H1 (cell line): ENCODE measurements at regions not wholly inside any gene's neighbourhood (a gene's known extent, or its start where the extent isn't known, plus 50 kb on each side); places are given as distances from the start of the nearest gene placed in this dataset.

ENCODE experiments used
- ASH2L ChIP-seq: fragments of 200-600, 300-600 bp; sonication (generic); IDR thresholded peaks from one replicate; pipeline ENCODE4 v1.7.1; 2017; ENCODE audit warnings: low read length
- BCL11A ChIP-seq, 2 experiments: IDR thresholded peaks; one replicate each; pipeline ENCODE4 v1.6.1; 2011; ENCODE audit warnings: low read depth in 2 of 2, low read length in 2 of 2, mild to moderate bottlenecking in 2 of 2
- CEBPB ChIP-seq: IDR thresholded peaks from 2 replicates; pipeline ENCODE4 v1.6.1; 2012; ENCODE audit warnings: low read depth, low read length
- FOSL1 ChIP-seq: IDR thresholded peaks from 2 replicates; pipeline ENCODE4 v1.6.1; 2011; ENCODE audit warnings: mild to moderate bottlenecking, low read depth, low read length, moderate library complexity; ENCODE audit not compliant: insufficient read depth
- GTF2F1 ChIP-seq: IDR thresholded peaks from 2 replicates; pipeline ENCODE4 v1.6.1; 2012; ENCODE audit warnings: low read depth, low read length, improper control_type of control experiment, borderline replicate concordance
- HDAC6 ChIP-seq: IDR thresholded peaks from one replicate; pipeline ENCODE4 v1.7.1; 2012; ENCODE audit warnings: low read depth, mild to moderate bottlenecking, inconsistent platforms, low read length, moderate library complexity
- SRF ChIP-seq: IDR thresholded peaks from 2 replicates; pipeline ENCODE4 v1.6.1; 2011; ENCODE audit warnings: mild to moderate bottlenecking, low read depth, low read length, moderate library complexity
- TF ChIP-seq, protein P1 (sequence below): IDR thresholded peaks from 2 replicates; pipeline ENCODE4 v1.6.1; 2012; ENCODE audit warnings: inconsistent platforms

DNA sequence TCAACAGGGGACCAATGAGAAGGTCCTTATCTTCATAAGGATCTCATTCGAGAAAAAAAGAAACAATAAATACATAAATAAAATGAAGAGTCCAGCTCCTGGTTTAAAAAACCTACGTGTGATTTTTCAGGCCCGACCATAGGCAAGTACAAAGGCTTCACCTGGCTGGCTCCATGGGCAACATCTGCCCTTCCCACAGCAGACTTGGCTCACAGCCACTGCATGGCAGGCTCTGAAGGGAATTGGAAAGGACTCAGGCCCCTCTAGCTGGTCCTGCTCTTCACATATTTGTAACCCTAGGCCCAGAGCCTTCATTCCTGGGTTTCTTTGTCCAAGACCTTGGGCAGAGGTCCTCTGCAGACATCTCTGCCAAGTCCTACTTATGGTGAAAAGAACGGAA lies 228.1 kb downstream of the QDPR start (continued):
- TF ChIP-seq HDAC6, result no peak
- no peak for TF ChIP-seq GTF2F1
- TF ChIP-seq FOSL1, result no peak
- TF ChIP-seq CEBPB, result no peak
- no peak for TF ChIP-seq BCL11A (IDR thresholded peaks at IDR 0.05; ENCODE audit: low read depth in 2 of 2, low read length in 2 of 2)
- no peak for TF ChIP-seq SRF
- TF ChIP-seq, protein P1, sequence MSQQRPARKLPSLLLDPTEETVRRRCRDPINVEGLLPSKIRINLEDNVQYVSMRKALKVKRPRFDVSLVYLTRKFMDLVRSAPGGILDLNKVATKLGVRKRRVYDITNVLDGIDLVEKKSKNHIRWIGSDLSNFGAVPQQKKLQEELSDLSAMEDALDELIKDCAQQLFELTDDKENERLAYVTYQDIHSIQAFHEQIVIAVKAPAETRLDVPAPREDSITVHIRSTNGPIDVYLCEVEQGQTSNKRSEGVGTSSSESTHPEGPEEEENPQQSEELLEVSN, result no peak
- no peak for TF ChIP-seq ASH2L
- TF ChIP-seq, all 59 proteins: peak for 0
